ENCODE measurements at regions not wholly inside any gene's neighbourhood (a gene's known extent, or its start where the extent isn't known, plus 50 kb on each side); places are given as distances from the start of the nearest gene placed in this dataset.

DNA sequence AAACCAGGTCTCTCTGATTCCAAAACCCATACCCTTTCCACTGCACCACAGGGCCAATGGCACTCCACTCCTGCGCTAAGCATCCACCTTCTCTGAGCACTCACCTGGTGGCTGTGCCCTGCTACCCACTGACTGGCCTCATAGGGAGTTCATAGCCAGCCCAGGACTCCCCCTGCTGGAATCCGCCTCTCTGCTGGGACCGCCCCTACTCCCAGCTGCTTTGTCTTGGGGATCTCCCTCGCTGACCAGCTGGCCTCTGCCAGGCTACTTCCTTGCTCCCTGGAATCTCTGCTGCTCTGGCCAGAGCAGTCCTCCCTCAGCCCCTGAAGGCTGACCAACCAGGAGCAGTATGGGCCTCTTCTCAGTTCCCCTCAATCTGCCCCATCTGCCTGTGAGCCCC, 129.7 kb downstream of the FAXC start:
- no peak for DNase-seq (ENCODE audit: low read depth)

DNA sequence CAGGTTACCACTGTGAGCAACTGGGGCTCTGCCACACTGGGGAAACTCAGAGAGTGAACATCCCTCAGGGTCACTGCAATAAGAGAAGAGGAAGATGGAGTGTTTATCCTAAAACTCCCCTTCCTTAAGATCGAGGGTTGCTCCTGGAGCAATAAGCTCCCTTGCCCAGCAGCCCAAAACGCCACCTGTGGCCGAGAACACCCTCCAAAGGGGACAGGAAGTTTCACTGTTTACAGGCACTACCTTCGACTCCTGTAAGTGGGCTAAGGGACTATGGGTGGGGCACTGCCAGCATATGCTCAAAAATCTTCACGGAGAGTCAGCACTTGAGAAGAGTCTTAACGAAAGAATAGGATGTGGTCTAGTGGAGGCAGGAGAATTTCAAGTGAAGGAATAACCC, 132.5 kb downstream of the FAXC start:
- no peak for DNase-seq (ENCODE audit: low read depth)

DNA sequence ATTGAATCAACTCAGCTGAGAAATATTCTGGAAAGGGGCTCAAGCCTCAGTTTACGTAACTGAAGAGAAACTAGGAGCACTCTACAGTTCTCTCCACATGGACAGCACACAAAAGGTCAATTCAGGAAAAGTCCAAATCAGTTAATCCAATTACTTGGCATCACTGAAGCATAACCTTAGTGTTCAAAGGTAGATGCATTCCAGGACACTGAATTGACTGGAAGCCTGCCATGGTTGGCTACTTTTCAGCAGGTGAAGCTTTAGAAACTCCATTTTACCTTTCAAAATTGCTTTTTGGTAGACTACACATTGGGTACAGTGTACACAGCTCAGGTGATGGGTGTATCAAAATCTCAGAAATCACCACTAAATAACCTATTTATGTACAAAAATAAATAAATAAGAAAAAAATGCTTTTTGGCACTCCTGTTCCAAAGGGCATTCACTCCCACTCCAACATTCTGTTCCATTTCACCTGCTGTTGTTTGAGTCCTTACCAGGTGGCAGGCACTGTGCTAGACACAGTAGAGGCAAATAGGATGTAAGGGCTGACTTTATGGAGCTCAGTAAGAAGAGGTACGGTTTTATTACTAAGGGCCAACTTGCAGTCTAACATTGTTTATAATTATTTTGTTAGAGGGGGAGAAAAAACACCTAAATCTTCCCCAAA, 153.4 kb downstream of the FAXC start:
- DNase-seq (ENCODE audit: low read depth), result no peak

GRCh38 chr6:99192561-99192960, 156.9 kb downstream of the FAXC start:
- DNase-seq (ENCODE audit: low read depth), result no peak

DNA sequence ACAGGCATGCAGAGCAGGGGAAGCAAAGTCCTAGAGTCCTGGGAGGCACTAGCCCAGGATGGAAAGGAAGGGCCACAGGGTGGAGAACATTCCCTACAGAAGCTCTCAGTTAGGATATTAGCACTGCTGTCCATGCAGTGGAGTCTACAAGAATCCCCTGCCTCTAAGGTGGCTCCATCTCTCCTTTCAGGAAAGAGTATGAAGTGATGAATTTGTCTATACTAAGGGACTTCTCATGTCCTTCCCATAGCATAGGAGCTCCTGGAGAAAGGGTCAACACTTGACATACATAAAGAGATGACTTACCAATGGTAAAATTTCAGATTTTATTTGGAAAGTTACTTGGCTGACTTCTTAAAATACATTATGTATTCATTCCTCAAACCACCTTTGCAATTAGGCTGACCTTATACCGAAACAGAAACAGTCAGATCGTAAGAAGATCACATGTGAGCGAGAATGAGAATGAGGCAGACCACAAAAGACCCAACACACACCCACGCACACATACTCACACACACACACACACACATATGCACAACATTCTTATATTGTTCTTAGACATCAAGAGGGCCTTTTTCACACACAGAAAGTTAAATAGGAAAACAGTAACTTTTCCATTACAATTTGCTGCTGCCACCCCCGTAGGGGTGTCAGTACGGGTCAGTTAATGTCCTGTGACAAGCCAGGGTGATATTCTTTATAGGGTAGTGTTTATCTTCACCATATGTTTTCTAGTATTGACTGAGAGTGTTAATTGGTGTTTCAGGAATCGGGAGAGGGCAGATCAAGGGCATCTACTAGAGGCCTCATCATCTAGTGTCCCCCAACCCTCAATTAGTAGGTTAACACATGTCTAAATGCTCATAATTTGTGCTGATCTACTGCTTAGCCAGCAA, 159.4 kb downstream of the FAXC start:
- DNase-seq (ENCODE audit: low read depth), result no peak

- peak; percentile 5 for DNase-seq (ENCODE audit: low read depth)
Measured at GRCh38 chr6:99187429-99187828, 162.0 kb downstream of the FAXC start.

DNA sequence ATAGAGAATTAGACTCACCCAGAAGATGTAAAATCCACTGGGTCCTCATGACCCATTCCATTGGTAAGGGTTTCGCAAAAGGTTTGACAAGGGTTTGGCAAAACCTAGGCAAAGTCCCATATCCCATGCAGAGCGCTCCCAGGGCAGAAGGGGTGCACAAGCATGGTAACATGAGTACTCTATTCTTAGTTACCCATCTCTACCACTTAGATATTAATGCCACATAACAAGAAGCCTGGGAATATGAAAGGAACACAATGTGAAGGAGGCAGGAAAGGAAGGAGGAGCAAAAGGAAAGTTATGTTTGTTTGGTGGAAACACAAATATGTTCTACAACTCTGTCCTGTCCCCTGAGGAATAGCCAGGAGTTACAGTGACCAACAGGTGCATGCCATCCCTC, 163.1 kb downstream of the FAXC start:
- no peak for DNase-seq (ENCODE audit: low read depth)

- DNase-seq (ENCODE audit: low read depth), result no peak
Measured at GRCh38 chr6:99185525-99185924, 163.9 kb downstream of the FAXC start.

GRCh38 chr6:99184696-99185095, 164.8 kb downstream of the FAXC start:
- no peak for DNase-seq (ENCODE audit: low read depth)

GRCh38 chr6:99183066-99183465, 166.4 kb downstream of the FAXC start:
- peak; percentile 1 for DNase-seq (ENCODE audit: low read depth)

DNA sequence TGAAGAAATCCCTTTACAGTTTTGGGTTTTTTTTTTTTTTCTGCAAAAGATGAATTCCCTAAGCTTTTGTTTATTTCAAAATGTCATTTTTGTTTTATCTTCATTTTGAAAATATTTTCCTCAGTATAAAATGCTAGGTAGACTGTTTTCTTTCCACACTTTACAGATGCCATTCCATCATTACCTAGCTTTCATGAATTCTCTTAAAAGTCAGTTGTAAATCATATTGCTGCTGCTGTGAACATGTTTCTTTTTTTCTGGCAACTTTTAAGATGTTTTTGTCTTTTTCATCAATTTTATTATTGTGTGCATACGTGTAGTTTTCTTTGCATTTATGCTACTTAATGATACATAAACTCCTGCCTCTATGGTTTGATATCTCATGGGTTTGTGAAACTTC, 168.3 kb downstream of the FAXC start:
- DNase-seq (ENCODE audit: low read depth), result no peak

DNA sequence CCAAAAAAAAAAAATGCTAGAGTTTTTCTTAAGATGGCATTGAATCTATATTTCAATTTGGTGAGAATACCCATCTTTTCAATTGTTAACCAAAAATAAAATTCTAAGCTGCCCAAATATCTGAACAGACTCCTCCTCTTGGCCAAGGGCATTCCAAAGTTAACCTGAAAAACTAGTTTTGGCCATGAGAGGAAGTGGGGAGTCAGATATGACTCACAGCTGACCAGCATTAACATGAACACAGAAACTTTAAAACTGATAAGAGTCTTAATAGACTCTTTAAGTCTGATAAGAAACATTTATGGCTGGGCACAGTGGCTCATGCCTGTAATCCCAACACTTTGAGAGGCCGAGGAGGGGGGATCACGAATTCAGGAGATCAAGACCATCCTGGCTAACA, 171.3 kb downstream of the FAXC start:
- DNase-seq (ENCODE audit: low read depth), result peak; percentile 0

DNA sequence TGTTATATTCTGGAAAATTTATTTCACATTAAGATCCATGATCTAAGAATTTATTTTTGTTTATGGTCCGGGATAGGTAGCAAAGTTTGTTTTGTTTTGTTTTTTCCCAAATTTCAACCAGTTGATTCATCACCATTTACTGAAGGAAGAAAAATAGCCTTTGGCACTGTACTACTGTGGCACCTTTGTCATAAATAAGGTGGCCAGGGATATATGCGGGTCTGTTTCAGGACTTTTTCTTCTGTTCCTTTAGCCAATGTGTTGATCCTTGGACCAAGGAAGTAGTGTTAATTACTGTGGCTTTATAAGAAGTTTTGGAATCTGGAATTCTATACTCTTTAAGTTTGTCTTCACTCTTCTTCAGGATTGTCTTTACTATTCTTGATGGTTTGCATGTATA, 171.7 kb downstream of the FAXC start:
- DNase-seq (ENCODE audit: low read depth), result no peak

DNA sequence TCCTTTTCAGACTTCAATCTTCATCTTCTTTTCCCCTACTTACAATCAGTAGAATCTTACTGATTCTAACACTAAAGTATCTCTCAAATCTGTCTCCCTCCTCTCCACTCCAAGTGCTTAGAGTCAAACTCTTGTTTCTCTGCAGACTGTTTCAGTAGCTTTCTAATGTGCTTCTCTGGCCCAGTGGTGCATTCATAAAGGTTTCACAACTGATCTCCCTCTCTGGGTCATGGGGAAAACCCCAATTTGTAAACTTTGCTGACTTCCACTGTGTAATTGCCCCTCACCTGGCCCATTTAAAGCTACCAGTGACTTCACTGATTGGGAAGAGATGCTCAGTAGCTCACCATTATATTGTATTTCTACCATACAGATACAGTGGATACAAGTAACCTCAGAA, 183.6 kb downstream of the FAXC start:
- no peak for DNase-seq (ENCODE audit: low read depth)

- DNase-seq (ENCODE audit: low read depth), result no peak
Measured at GRCh38 chr6:99152347-99152643, 197.2 kb downstream of the FAXC start.

DNA sequence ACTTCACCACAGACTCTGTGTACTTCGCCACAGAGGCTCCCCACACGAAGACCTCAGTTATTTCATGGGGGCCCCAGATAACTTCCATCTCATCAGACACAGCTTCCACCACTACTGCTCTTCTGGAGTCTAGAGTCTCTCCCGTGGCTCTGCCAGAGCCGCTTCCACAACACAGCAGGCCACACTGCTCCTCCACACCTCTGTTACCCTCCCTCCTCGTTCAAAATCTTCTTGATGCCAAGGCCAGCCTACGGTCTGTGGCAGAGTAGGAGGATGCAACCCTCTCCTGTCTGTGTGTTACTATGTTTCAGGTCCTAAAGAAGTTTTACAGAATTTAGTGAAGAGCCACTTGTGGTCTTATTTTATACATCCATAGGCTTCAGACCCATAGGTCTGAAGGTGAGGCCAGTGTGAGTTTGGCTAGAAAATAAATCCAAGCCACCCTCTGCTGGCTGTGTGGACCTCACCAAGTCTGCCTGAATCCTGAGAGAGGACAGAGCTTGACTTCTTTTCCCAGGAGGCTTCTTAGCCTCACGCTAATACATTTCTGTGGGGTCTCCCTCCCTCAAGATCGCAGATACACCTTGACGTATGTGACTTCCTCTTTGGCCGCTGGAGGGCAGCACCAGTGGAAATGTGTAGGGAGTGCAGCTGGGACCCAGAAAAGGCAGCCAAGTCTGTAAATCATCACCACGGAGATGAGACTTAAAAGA, 197.7 kb downstream of the FAXC start:
- peak; percentile 50 for DNase-seq (ENCODE audit: low read depth)

GRCh38 chr6:99148761-99149160, 200.7 kb downstream of the FAXC start:
- no peak for DNase-seq (ENCODE audit: low read depth)

- DNase-seq (ENCODE audit: low read depth), result no peak
Measured at GRCh38 chr6:99148111-99148510, 200.4 kb upstream of the FBXL4 start.

- DNase-seq (ENCODE audit: low read depth), result no peak
Measured at GRCh38 chr6:99147206-99147605, 199.5 kb upstream of the FBXL4 start.

DNA sequence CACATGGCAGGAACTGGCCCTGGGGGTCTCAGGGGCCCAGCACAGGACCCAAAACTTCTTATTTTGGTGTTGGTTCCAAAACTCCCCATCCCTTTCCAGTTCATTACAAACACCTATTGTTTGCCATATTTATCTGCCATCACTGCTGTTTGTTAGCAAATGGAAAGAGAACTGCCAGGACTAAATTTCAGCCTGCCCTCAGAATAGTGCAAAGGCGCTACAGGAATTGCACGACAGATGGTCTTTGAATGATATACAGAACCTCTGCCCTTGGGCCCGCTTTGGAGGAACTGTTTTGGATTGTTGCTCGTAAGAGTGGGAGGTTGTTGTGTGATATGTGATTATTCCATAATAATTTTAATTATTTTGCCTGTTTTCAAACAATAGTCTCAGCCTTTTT, 199.0 kb upstream of the FBXL4 start:
- DNase-seq (ENCODE audit: low read depth), result no peak

DNA sequence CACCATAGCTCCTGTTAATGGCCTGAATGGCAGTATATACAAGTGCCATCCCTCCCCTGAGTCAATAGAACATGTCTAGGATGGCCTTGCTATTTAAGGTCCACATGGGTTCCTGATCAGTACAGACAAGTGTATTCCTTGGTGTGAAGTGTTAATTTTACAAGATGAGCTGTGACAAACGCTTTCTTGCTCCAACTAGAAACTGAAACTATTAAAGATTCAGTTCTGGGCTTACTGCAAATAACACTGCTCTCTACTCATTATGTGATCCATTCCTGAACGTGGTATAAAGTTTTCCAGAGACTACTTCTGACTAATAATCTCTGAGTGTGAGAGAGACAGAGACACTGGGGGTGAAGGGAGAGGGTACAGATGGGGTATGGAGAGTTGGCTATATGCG, 198.0 kb upstream of the FBXL4 start:
- no peak for DNase-seq (ENCODE audit: low read depth)

DNA sequence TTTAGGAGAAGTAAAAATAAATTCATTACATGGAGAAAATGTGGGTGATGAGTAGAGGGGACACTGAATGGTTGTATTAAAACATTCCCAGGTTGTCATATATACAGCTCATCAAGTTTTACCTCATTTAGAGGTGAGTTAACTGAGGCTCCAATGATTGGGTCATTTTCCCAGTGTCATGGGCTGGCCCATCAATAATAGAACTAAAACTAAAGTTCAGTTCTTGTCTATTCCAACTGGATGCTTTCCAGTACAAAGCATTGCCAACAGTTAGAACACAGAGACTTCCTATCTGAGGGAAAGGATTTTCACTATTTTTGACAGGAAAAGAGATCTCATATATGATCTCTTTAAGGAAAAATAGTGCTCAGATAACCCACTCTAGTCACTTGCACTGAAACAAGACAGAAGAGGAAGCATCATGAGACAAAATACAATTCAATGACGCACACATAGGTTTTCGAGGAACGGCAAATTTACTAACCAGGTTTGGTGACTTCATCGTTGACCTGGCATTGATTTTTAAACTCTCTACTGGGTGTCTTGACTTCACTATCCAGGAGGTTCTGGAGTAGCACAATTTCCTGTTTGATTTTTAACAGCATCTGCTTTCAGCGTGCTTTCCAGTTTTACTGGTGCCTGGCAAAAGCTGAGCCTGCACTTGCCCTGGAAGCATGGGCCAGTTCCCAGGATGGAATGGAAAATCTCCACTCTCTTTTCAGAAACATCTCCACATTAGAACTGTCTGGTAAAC, 195.5 kb upstream of the FBXL4 start:
- no peak for DNase-seq (ENCODE audit: low read depth)
